ENCODE measurements at regions not wholly inside any gene's neighbourhood (a gene's known extent, or its start where the extent isn't known, plus 50 kb on each side); places are given as distances from the start of the nearest gene placed in this dataset.
"Not testable (repeated sequence)": the region's sequence is repeated elsewhere in the genome, so short reads cannot be mapped to it uniquely, and the experiment has no call there.

- no peak for DNase-seq (ENCODE audit: low spot score)
These were observed 157.0 kb upstream of the RBM19 start for GRCh38 chr12:114123108-114123507.

- no peak for DNase-seq (ENCODE audit: low spot score)
These were observed 155.9 kb upstream of the RBM19 start for GRCh38 chr12:114122016-114122415.

GRCh38 chr12:114119316-114119715, 153.2 kb upstream of the RBM19 start:
- DNase-seq (ENCODE audit: low spot score), result no peak

- DNase-seq (ENCODE audit: low spot score), result no peak
These were observed 130.3 kb upstream of the RBM19 start for GRCh38 chr12:114096461-114096860.

- no peak for DNase-seq (ENCODE audit: low spot score)
These were observed 127.4 kb upstream of the RBM19 start for GRCh38 chr12:114093520-114093919.

- DNase-seq (ENCODE audit: low spot score), result no peak
These were observed 126.9 kb upstream of the RBM19 start for GRCh38 chr12:114092981-114093380.

- no peak for DNase-seq (ENCODE audit: low spot score)
These were observed 124.1 kb upstream of the RBM19 start for GRCh38 chr12:114090211-114090610.

- DNase-seq (ENCODE audit: low spot score), result no peak
These were observed 107.0 kb upstream of the RBM19 start for GRCh38 chr12:114073076-114073475.

GRCh38 chr12:114069507-114069906, 103.4 kb upstream of the RBM19 start:
- no peak for DNase-seq (ENCODE audit: low spot score)

- no peak for DNase-seq (ENCODE audit: low spot score)
These were observed 98.4 kb upstream of the RBM19 start for GRCh38 chr12:114064497-114064896.

GRCh38 chr12:114064034-114064433, 97.9 kb upstream of the RBM19 start:
- not testable (repeated sequence) for DNase-seq (ENCODE audit: low spot score)

- no peak for DNase-seq (ENCODE audit: low spot score)
These were observed 97.3 kb upstream of the RBM19 start for GRCh38 chr12:114063435-114063834.

GRCh38 chr12:114056351-114056750, 90.2 kb upstream of the RBM19 start:
- not testable (repeated sequence) for DNase-seq (ENCODE audit: low spot score)

- no peak for DNase-seq (ENCODE audit: low spot score)
These were observed 88.9 kb upstream of the RBM19 start for GRCh38 chr12:114054982-114055381.

GRCh38 chr12:114046236-114046998, 80.3 kb upstream of the RBM19 start:
- no peak for DNase-seq (ENCODE audit: low spot score)

GRCh38 chr12:114045349-114045748, 79.2 kb upstream of the RBM19 start:
- DNase-seq (ENCODE audit: low spot score), result no peak

- DNase-seq (ENCODE audit: low spot score), result no peak
These were observed 75.5 kb upstream of the RBM19 start for GRCh38 chr12:114041590-114041989.

GRCh38 chr12:114041136-114041535, 75.0 kb upstream of the RBM19 start:
- DNase-seq (ENCODE audit: low spot score), result no peak

GRCh38 chr12:114038962-114039361, 72.8 kb upstream of the RBM19 start:
- no peak for DNase-seq (ENCODE audit: low spot score)

- DNase-seq (ENCODE audit: low spot score), result no peak
These were observed 66.7 kb upstream of the RBM19 start for GRCh38 chr12:114032801-114033200.

- no peak for DNase-seq (ENCODE audit: low spot score)
These were observed 64.3 kb upstream of the RBM19 start for GRCh38 chr12:114030451-114030850.

GRCh38 chr12:114026805-114027204, 60.7 kb upstream of the RBM19 start:
- no peak for DNase-seq (ENCODE audit: low spot score)

- no peak for DNase-seq (ENCODE audit: low spot score)
These were observed 59.8 kb upstream of the RBM19 start for GRCh38 chr12:114025935-114026334.

GRCh38 chr12:114022081-114022480, 56.0 kb upstream of the RBM19 start:
- not testable (repeated sequence) for DNase-seq (ENCODE audit: low spot score)

Data from germinal center (tissue), 1 donor.